Central memory CD8-positive, alpha-beta T cell (primary cell): ENCODE measurements at regions not wholly inside any gene's neighbourhood (a gene's known extent, or its start where the extent isn't known, plus 50 kb on each side); places are given as distances from the start of the nearest gene placed in this dataset.

Experiments
- ATAC-seq: fragments of 150-1000 bp; cut with Tn5 transposase; replicated peaks from 2 replicates; pipeline ENCODE4 v1.10.0; 2022; ENCODE audit warnings: mild to moderate bottlenecking, moderate FRiP score, moderate number of reproducible peaks; ENCODE audit not compliant: poor library complexity, severe bottlenecking; ENCODE audit errors: extremely low read depth
- DNase-seq, 2 donors: peaks; one replicate each; pipeline ENCODE4 v3.0.0; 2021; ENCODE audit warnings: low spot score in 2 of 2
- H3K27ac Mint-ChIP-seq: one replicate; pipeline ENCODE4 v1.8.0; 2022; ENCODE audit warnings: low read depth, mild to moderate bottlenecking, moderate library complexity, mixed read lengths
- H3K27me3 Mint-ChIP-seq: one replicate; pipeline ENCODE4 v1.8.0; 2022; ENCODE audit warnings: mixed read lengths
- H3K36me3 Mint-ChIP-seq: one replicate; pipeline ENCODE4 v1.8.0; 2022; ENCODE audit warnings: mild to moderate bottlenecking, moderate library complexity, mixed read lengths; ENCODE audit not compliant: insufficient read depth
- H3K4me1 Mint-ChIP-seq: one replicate; pipeline ENCODE4 v1.8.0; 2022; ENCODE audit warnings: mixed read lengths
- H3K4me3 Mint-ChIP-seq: one replicate; pipeline ENCODE4 v1.8.0; 2022; ENCODE audit warnings: mild to moderate bottlenecking, moderate library complexity, mixed read lengths
- H3K9me3 Mint-ChIP-seq: one replicate; pipeline ENCODE4 v1.8.0; 2022; ENCODE audit warnings: mixed read lengths

DNA sequence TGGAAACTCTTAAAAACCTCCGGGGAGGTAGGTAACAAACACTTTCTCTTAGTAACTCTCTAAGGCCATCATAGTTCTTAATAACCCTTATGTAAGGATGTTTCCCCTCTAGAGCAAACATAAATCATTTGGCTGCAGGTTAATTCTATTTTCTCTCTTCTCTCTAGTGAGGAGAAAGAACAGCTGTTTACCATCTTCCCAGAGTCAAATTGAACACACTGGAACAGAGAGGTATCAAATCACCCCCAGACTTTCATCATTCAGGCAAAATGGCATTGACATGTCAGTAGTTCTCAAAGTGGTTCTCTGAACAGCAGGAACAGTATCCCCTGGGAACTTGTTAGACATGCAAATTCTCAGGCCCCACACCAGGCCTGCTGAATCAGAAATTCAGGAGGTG, 240.7 kb downstream of the MEIS1 start:
- no peaks in the 10 kb centered on the region for H3K36me3 Mint-ChIP-seq
- no peak overlapping the region for H3K4me3 Mint-ChIP-seq
- H3K4me1 Mint-ChIP-seq, result no peaks in the 10 kb centered on the region
- DNase-seq, result no peak
- H3K27me3 Mint-ChIP-seq, result no peaks in the 10 kb centered on the region
- no peak overlapping the region for H3K27ac Mint-ChIP-seq
- ATAC-seq, result no peak
- H3K9me3 Mint-ChIP-seq, result peaks cover 6% of the 10 kb centered on the region

DNA sequence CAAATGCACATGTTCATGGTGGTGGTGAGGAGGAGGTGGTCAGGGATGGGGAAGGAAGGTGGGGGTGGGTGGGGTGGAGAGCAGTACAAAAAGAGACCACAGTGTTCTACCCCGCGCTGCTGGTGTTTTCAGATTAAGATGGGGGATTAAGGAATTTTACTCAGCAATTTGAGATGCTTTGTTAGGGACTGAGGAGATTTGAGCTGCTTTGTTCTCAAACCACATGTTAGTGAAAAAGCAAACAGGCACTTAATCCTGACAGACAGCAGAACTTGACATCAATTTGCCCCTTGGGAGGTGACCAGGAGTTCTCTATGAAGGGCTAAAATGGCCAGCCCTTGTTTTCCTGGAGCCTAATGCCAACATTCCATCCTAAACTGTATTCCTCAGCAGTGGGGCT, 244.5 kb downstream of the MEIS1 start:
- Mint-ChIP-seq H3K36me3 (no peaks in the 10 kb centered on the region), H3K27ac (no peak overlapping the region), H3K9me3 (peaks cover 5% of the 10 kb centered on the region), H3K27me3 (no peaks in the 10 kb centered on the region), H3K4me3 (no peak overlapping the region), H3K4me1 (no peaks in the 10 kb centered on the region)
- ATAC-seq (no peak), DNase-seq (no peak)

DNA sequence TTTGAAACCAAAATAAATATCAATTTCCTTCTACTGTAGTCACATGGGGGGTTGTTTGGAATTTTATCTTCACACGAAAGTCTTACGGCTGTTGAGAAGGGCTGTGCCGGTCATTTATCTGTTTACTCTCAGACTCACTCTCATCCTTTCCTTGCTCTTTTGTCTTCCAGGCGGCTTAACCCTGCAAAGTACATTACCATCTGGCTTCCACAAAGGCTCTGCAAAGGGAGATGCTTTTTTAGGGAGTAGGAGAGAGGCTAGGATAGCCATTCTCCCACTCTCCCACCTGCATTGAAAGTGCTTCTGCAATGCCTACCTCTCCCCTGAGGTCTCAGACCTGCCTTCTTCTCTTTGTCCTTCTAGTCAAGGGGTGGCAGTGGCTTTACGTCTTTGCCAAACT, 247.6 kb downstream of the MEIS1 start:
- Mint-ChIP-seq H3K4me3 (no peak overlapping the region), H3K9me3 (peaks cover 7% of the 10 kb centered on the region), H3K36me3 (no peaks in the 10 kb centered on the region), H3K4me1 (no peaks in the 10 kb centered on the region), H3K27ac (no peak overlapping the region), H3K27me3 (no peaks in the 10 kb centered on the region)
- DNase-seq, result no peak
- ATAC-seq, result no peak

DNA sequence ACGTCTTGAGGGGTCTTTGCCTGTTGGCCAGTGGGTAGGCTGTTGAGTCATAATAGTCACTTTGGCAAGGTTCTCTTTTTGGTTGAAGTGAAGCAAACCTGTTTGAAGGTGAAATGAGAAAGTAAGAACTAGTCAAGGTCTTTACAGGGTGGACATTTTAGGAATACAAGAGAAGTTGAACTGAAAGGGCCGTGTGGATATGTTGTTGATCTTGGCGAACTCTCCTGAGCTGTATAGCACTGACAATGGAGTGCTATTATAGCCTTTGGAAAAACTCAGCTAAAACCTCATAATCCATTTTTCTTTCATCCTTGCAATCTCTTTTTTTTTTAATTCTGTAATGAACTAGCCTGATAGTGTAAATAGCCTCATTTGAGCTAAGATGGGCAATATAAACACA, 248.1 kb downstream of the MEIS1 start:
- Mint-ChIP-seq H3K4me1 (no peaks in the 10 kb centered on the region), H3K9me3 (peaks cover 7% of the 10 kb centered on the region), H3K4me3 (no peak overlapping the region), H3K27me3 (no peaks in the 10 kb centered on the region), H3K27ac (no peak overlapping the region), H3K36me3 (no peaks in the 10 kb centered on the region)
- no peak for DNase-seq
- ATAC-seq, result no peak

DNA sequence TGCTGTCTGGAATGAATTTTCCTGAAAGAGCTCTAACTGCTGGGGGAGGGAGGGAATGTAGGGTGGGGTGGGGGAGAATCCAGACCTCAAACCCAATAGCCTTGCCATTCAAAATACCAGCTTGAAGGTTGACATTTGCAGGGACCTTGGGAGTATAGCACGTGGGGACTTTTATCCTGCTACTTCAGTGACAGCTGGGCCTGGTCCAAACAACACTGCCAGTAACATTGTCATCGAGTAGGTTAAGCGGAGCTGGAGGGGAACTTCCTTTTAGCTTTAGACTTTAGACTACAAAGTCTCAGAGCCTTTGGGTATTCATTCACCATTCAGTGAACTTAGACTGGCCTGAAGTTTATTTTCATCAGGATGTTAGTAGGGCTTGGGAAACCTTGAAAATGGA, 248.7 kb downstream of the MEIS1 start:
- DNase-seq, result no peak
- Mint-ChIP-seq H3K9me3 (peaks cover 7% of the 10 kb centered on the region), H3K4me1 (no peaks in the 10 kb centered on the region), H3K36me3 (no peaks in the 10 kb centered on the region), H3K27ac (no peak overlapping the region), H3K27me3 (no peaks in the 10 kb centered on the region), H3K4me3 (no peak overlapping the region)
- no peak for ATAC-seq

DNA sequence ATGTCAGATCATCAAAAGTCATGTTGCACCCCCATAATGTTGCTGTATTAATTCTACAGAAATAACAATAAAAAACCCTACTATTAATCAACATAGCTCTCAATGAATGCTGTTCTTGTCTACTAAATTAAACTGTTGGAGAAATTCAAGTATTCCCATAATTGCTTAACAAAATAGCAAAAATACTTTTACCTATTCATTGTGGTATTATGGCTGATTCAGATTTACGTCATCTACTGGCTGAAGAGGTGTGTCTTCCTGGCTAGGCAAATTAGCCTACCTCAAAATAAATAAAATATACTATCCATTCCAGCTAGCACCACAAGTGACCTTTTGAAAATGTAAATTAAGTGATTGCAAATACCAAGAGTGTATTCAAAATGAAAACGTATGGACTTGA, 249.4 kb downstream of the MEIS1 start:
- no peak for DNase-seq
- H3K9me3 Mint-ChIP-seq, result peaks cover 7% of the 10 kb centered on the region
- no peak for ATAC-seq
- no peak overlapping the region for H3K27ac Mint-ChIP-seq
- H3K27me3 Mint-ChIP-seq, result no peaks in the 10 kb centered on the region
- H3K4me3 Mint-ChIP-seq, result no peak overlapping the region
- no peaks in the 10 kb centered on the region for H3K36me3 Mint-ChIP-seq
- no peaks in the 10 kb centered on the region for H3K4me1 Mint-ChIP-seq

DNA sequence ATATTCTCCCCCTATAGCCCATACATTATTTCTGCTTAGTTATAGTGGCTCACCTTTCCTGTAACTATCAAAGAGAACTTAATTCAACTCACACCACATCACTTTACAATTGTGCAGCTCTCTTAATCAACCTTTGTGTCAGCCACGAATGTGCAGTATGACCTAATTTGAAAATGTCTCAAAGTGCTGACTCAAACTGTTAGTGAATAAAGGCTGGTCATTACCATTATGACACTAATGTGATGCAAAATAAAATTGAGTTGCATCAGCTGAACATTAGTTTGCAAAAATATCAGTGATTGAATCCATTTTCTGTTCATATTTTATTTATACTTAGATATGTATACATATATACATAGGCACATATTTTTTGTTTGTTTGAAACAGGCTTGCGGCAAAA, 251.8 kb downstream of the MEIS1 start:
- DNase-seq, result no peak
- H3K36me3 Mint-ChIP-seq, result no peaks in the 10 kb centered on the region
- H3K27me3 Mint-ChIP-seq, result no peaks in the 10 kb centered on the region
- peaks cover 7% of the 10 kb centered on the region for H3K9me3 Mint-ChIP-seq
- ATAC-seq, result no peak
- H3K27ac Mint-ChIP-seq, result no peak overlapping the region
- H3K4me3 Mint-ChIP-seq, result no peak overlapping the region
- H3K4me1 Mint-ChIP-seq, result no peaks in the 10 kb centered on the region

DNA sequence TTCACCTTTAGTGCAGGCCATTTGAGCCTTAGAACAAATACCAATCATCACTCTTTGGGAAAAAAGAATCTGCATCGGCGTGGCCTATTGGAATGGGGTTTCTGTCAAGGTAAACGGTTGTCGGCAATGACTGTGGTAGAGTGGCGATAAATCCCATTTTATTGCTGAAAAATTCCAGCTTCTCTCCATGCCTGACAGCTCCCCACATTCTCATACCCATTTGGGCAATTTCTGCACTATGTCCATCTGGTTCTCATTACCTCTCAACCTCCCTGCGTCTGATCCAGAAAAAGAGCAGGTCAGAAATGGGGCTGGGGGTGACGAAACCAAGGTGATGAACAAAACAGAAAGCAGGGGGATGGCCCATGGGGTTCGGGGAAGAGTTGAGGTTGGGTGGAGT, 254.0 kb downstream of the MEIS1 start:
- Mint-ChIP-seq H3K9me3 (peaks cover 7% of the 10 kb centered on the region), H3K27me3 (no peaks in the 10 kb centered on the region), H3K27ac (no peak overlapping the region), H3K4me3 (no peak overlapping the region), H3K4me1 (no peaks in the 10 kb centered on the region), H3K36me3 (no peaks in the 10 kb centered on the region)
- DNase-seq (no peak), ATAC-seq (no peak)

GRCh38 chr2:66689456-66690051, 254.6 kb downstream of the MEIS1 start:
- Mint-ChIP-seq H3K27ac (no peak overlapping the region), H3K4me1 (no peaks in the 10 kb centered on the region), H3K9me3 (peaks cover 7% of the 10 kb centered on the region), H3K36me3 (no peaks in the 10 kb centered on the region), H3K27me3 (no peaks in the 10 kb centered on the region), H3K4me3 (no peak overlapping the region)
- ATAC-seq (no peak), DNase-seq (no peak)

- DNase-seq (no peak), ATAC-seq (no peak)
- Mint-ChIP-seq H3K9me3 (peaks cover 6% of the 10 kb centered on the region), H3K36me3 (no peaks in the 10 kb centered on the region), H3K4me3 (no peak overlapping the region), H3K4me1 (no peaks in the 10 kb centered on the region), H3K27me3 (no peaks in the 10 kb centered on the region), H3K27ac (no peak overlapping the region)
Observed at GRCh38 chr2:66691031-66691965, 256.4 kb downstream of the MEIS1 start.

- Mint-ChIP-seq H3K4me1 (no peaks in the 10 kb centered on the region), H3K27ac (no peak overlapping the region), H3K9me3 (no peaks in the 10 kb centered on the region), H3K4me3 (no peak overlapping the region), H3K36me3 (no peaks in the 10 kb centered on the region), H3K27me3 (no peaks in the 10 kb centered on the region)
- ATAC-seq (no peak), DNase-seq (no peak)
Observed at GRCh38 chr2:66692521-66693054, 257.7 kb downstream of the MEIS1 start.

DNA sequence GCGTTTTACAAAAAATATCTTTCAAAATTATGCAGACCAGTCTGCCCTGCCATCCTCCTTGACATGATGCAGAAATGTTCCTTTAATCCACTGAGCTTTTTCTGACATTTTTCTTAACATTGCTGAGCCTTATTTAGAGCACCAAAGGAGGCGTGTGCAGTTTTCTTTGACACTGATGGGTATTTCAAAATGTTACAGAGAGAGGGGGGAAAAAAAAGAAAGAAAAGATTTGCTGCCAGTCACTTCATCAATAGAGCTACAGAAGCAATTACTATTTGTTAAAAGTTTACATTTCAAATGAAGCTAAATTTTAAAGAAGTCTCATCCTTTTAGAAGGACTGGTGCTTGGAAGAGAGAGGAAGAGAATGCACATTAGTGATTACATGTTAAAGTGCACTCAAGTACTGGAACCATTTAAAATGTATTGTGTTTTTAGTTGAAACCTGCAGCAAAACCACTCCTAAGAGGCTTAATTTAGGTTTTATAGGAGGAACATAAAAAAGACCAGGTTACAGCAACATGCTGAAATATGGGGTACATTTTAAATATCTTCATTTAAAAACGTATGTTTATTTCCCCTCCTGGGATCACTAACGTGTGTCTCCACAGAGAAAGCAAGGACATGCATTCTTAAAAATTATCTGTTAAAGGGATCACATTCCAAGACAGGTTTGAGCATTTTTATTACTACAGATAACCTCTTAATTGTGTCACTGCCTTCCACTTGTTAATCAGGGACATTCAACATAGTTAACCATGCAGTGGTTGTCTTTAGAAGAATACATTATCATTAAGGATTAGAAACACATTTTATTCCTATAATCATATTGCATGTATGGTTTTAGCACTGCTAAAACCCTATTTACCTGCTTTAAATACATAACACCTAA, 258.4 kb downstream of the MEIS1 start:
- no peaks in the 10 kb centered on the region for H3K4me1 Mint-ChIP-seq
- no peaks in the 10 kb centered on the region for H3K27me3 Mint-ChIP-seq
- H3K27ac Mint-ChIP-seq, result no peak overlapping the region
- no peaks in the 10 kb centered on the region for H3K36me3 Mint-ChIP-seq
- no peak overlapping the region for H3K4me3 Mint-ChIP-seq
- no peaks in the 10 kb centered on the region for H3K9me3 Mint-ChIP-seq
- no peak for ATAC-seq
- DNase-seq, result no peak
